Nephron (organoid): ENCODE measurements at regions not wholly inside any gene's neighbourhood (a gene's known extent, or its start where the extent isn't known, plus 50 kb on each side); places are given as distances from the start of the nearest gene placed in this dataset.
"Not testable (repeated sequence)": the region's sequence is repeated elsewhere in the genome, so short reads cannot be mapped to it uniquely, and the experiment has no call there.

Experiments
- H3K27ac Mint-ChIP-seq, 3 experiments: 2 replicates each; pipeline ENCODE4 v1.8.0; 2020; ENCODE audit warnings: mixed read lengths in 3 of 3, mild to moderate bottlenecking in 2 of 3, moderate library complexity in 1 of 3
- H3K27me3 Mint-ChIP-seq: 2 replicates; pipeline ENCODE4 v1.8.0; 2021; ENCODE audit warnings: low read depth, mild to moderate bottlenecking, moderate library complexity, mixed read lengths
- H3K36me3 Mint-ChIP-seq: 2 replicates; pipeline ENCODE4 v1.8.0; 2020; ENCODE audit warnings: low read depth, mixed read lengths
- H3K4me1 Mint-ChIP-seq: 2 replicates; pipeline ENCODE4 v1.8.0; 2020; ENCODE audit warnings: mixed read lengths
- H3K4me3 Mint-ChIP-seq, 3 experiments: 2 replicates each; pipeline ENCODE4 v1.8.0; 2020; ENCODE audit warnings: mild to moderate bottlenecking in 3 of 3, mixed read lengths in 3 of 3, moderate library complexity in 2 of 3
- H3K9me3 Mint-ChIP-seq: 2 replicates; pipeline ENCODE4 v1.8.0; 2020; ENCODE audit warnings: mixed read lengths
- TF ChIP-seq, protein P1 (sequence below), 3 experiments: fragments of 200-600 bp; sonication (generic); IDR thresholded peaks; one replicate each; pipeline ENCODE4 v1.5.0; 2021; ENCODE audit warnings: antibody characterized with exemption in 3 of 3; ENCODE audit not compliant: unreplicated experiment in 3 of 3

DNA sequence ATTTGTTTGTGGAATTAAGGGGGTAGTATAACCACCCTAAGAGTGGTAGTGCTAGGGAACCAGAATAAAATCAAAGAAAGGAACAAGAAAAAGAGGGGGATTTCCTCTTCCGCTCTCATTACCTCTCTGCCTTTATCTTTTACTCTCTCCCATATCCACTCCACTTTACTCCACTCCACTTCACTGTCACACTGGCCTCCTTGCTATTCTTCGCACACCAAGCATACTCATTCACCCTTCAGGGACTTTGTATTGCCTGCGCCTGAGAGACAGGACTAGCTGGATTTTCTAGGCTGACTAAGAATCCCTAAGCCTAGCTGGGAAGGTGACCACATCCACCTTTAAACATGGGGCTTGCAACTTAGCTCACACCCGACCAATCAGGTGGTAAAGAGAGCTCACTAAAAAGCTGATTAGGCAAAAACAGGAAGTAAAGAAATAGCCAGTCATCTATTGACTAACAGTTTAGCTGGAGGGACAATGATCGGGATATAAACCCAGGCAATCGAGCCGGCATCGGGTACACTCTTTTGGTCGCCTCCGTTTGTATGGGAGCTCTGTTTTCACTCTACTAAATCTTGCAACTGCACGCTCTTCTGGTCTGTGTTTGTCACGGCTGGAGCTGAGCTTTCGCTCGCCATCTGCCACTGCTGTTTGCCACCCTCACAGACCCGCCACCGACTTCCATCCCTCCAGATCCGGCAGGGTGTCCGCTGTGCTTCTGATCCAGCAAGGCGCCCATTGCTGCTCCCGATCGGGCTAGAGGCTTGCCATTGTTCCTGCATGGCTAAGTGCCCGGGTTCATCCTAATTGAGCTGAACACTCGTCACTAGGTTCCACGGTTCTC lies 121.8 kb downstream of the FAM170A start:
- peaks cover 14% of the 10 kb centered on the region for H3K9me3 Mint-ChIP-seq
- no peaks in the 10 kb centered on the region for H3K36me3 Mint-ChIP-seq
- H3K4me1 Mint-ChIP-seq, result no peaks in the 10 kb centered on the region
- TF ChIP-seq, protein P1, sequence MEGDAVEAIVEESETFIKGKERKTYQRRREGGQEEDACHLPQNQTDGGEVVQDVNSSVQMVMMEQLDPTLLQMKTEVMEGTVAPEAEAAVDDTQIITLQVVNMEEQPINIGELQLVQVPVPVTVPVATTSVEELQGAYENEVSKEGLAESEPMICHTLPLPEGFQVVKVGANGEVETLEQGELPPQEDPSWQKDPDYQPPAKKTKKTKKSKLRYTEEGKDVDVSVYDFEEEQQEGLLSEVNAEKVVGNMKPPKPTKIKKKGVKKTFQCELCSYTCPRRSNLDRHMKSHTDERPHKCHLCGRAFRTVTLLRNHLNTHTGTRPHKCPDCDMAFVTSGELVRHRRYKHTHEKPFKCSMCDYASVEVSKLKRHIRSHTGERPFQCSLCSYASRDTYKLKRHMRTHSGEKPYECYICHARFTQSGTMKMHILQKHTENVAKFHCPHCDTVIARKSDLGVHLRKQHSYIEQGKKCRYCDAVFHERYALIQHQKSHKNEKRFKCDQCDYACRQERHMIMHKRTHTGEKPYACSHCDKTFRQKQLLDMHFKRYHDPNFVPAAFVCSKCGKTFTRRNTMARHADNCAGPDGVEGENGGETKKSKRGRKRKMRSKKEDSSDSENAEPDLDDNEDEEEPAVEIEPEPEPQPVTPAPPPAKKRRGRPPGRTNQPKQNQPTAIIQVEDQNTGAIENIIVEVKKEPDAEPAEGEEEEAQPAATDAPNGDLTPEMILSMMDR (IDR thresholded peaks at IDR 0.05; ENCODE audit: unreplicated experiment in 3 of 3), result no peak
- no peak overlapping the region for H3K4me3 Mint-ChIP-seq
- no peak overlapping the region for H3K27ac Mint-ChIP-seq
- H3K27me3 Mint-ChIP-seq, result peaks cover 3% of the 10 kb centered on the region

DNA sequence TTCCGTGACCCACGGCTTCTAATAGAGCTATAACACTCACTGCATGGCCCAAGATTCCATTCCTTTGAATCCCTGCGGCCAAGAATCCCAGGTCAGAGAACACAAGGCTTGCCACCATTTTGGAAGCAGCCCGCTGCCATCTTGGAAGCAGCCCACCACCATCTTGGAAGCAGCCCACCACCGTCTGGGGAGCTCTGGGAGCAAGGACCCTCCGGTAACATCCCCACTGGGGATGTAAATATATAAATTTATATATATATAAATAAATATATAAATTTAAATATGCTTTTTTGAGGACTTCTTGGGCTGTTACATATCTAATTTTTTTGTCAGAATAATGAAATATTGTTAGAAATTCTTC lies 122.4 kb downstream of the FAM170A start:
- no peaks in the 10 kb centered on the region for H3K36me3 Mint-ChIP-seq
- H3K27ac Mint-ChIP-seq, result no peak overlapping the region
- TF ChIP-seq, protein P1 (IDR thresholded peaks at IDR 0.05; ENCODE audit: unreplicated experiment in 3 of 3), result no peak
- H3K9me3 Mint-ChIP-seq, result peaks cover 14% of the 10 kb centered on the region
- no peak overlapping the region for H3K4me3 Mint-ChIP-seq
- H3K4me1 Mint-ChIP-seq, result no peaks in the 10 kb centered on the region
- peaks cover 7% of the 10 kb centered on the region for H3K27me3 Mint-ChIP-seq

DNA sequence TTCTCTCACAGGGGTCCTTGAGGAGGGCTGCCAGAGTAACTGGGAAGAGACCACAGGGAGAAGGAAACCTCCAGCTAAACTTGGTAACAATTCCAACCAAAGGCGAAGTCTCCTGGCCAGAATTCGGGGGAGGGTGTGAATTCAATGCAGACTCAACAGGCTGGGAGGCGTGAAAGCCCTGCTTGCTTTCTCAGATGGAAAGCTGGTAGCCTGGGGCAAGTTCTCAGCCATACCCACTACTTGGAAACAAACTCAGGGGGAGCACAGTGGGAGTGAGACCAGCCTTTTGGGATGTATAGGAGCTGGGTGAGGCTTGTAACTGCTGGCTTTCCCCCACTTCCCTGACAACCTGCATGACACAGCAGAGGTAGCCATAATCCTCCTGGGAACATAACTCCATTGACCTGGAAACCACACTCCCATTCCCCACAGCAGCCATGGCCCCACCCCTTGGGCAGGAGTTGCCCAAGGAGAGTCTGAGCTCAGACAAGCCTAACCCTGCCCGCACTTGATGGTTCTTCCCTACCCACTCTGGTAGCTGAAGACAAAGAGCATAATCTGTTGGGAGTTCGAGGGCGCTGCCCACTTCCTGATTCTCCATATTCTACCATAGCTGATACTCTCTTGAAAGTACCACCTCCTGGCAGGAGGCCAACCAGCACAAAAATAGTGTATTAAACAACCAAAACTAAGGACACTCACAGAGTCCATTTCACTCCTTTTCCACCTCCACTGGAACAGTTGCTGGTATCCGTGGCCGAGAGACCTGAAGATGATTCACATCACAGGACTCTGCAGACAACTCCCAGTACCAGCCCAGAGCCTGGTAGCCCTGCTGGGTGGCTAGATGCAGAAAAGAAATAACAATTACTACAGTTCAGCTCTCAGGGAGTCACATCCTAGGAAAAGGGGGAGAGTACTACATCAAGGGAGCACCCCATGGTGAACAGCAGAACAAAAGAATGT lies 123.8 kb downstream of the FAM170A start:
- H3K9me3 Mint-ChIP-seq, result peaks cover 14% of the 10 kb centered on the region
- TF ChIP-seq, protein P1 (IDR thresholded peaks at IDR 0.05; ENCODE audit: unreplicated experiment in 3 of 3), result no peak
- H3K27ac Mint-ChIP-seq, result no peak overlapping the region
- no peak overlapping the region for H3K4me3 Mint-ChIP-seq
- H3K4me1 Mint-ChIP-seq, result no peaks in the 10 kb centered on the region
- no peaks in the 10 kb centered on the region for H3K36me3 Mint-ChIP-seq
- peaks cover 7% of the 10 kb centered on the region for H3K27me3 Mint-ChIP-seq

DNA sequence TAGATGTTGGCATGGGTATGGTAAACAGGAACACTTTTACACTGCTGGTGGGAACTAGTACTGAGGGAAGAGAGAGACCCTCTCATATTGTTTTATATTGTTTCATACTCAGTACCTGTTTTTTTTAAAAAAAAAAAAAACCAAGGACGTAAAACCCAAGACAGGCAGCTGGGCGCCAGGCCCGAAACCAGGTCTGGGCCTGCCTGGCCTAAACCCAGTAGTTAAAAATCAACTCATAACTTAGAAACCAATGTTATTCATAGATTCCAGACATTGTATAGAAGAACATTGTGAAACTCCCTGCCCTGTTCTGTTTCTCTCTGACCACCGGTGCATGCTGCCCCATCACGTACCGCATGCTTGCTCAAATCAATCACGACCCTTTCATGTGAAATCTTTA lies 125.5 kb downstream of the FAM170A start:
- H3K4me3 Mint-ChIP-seq, H3K27ac Mint-ChIP-seq, H3K4me1 Mint-ChIP-seq: not testable (repeated sequence)

DNA sequence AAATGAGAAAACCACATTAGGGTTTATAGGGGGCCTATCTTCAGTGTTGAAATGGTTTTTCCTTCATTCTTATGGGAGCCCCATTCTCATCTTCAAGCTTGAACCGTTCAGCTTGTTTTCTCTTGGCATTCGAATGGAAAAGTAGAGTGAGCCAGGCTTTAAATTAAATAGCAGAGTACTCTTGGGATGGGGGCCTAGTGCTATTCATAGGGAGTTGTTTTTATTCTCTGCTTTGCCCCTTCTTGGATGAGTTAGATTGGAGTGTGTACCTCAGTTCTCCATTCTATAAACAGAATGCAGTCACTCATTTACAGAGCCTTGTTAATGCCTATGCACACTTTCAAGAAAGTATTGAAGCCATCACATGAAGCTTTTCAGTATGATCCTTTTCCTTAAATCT lies 127.9 kb downstream of the FAM170A start:
- no peak overlapping the region for H3K27ac Mint-ChIP-seq
- no peak overlapping the region for H3K4me3 Mint-ChIP-seq
- H3K36me3 Mint-ChIP-seq, result no peaks in the 10 kb centered on the region
- no peaks in the 10 kb centered on the region for H3K4me1 Mint-ChIP-seq
- TF ChIP-seq, protein P1 (IDR thresholded peaks at IDR 0.05; ENCODE audit: unreplicated experiment in 3 of 3), result no peak
- H3K9me3 Mint-ChIP-seq, result peaks cover 13% of the 10 kb centered on the region
- peaks cover 4% of the 10 kb centered on the region for H3K27me3 Mint-ChIP-seq

More for the DNA sequence above, 125.5 kb downstream of the FAM170A start:
- not testable (repeated sequence) for H3K27me3 Mint-ChIP-seq, H3K36me3 Mint-ChIP-seq
- peaks cover 14% of the 10 kb centered on the region for H3K9me3 Mint-ChIP-seq

DNA sequence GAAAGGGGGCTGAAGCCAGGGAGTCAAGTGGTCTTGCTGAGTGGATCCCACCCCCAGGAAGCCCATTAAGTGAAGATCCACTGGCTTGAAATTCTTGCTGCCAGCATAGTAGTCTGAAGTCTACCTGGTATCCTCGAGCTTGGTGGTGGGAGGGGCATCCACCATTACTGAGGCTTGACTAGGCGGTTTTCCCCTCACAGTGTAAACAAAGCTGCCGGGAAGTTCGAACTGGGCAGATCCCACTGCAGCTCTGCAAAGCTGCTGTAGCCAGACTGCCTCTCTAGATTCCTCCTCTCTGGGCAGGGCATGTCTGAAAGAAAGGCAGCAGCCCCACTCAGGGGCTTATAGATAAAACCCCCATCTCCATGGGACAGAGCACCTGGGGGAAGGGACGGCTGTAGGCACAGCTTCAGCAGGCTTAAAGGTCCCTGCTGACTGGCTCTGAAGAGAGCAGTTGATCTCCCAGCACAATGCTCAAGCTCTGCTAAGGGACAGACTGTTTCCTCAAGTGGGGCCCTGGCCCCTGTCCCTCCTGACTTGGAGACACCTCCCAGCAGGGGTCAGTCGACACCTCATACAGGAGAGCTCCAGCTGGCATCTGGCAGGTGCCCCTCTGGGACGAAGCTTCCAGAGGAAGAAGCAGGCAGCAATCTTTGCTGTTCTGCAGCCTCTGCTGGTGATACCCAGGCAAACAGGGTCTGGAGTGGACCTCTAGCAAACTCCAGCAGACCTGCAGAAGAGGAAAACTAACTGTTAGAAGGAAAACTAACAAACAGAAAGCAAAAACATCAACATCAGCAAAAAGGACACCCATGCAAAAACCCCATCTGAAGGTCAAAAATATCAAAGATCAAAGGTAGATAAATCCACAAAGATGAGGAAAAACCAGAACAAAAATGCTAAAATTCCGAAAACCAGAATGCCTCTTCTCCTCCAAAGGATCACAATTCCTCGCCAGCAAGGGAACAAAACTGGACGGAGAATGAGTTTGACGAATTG lies 140.6 kb downstream of the FAM170A start:
- H3K4me1 Mint-ChIP-seq, H3K27ac Mint-ChIP-seq, H3K36me3 Mint-ChIP-seq, H3K4me3 Mint-ChIP-seq, H3K27me3 Mint-ChIP-seq: not testable (repeated sequence)
- peaks cover 12% of the 10 kb centered on the region for H3K9me3 Mint-ChIP-seq

DNA sequence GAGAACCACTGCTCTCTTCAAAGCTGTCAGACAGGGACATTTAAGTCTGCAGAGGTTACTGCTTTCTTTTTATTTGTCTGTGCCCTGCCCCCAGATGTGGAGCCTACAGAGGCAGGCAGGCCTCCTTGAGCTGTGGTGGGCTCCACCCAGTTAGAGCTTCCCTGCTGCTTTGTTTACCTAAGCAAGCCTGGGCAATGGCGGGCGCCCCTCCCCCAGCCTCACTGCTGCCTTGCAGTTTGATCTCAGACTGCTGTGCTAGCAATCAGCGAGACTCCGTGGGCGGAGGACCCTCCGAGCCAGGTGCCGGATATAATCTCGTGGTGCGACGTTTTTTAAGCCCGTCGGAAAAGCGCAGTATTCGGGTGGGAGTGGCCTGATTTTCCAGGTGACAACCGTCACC lies 150.8 kb downstream of the FAM170A start:
- not testable (repeated sequence) for H3K36me3 Mint-ChIP-seq, H3K9me3 Mint-ChIP-seq, H3K4me3 Mint-ChIP-seq, H3K4me1 Mint-ChIP-seq, H3K27me3 Mint-ChIP-seq, H3K27ac Mint-ChIP-seq
